OCI-LY1 (cell line): ENCODE measurements at regions not wholly inside any gene's neighbourhood (a gene's known extent, or its start where the extent isn't known, plus 50 kb on each side); places are given as distances from the start of the nearest gene placed in this dataset.

ENCODE experiments used
- CTCF ChIP-seq: fragments of 200-600 bp; sonication (generic), shearing (Covaris generic); IDR thresholded peaks from 2 replicates; pipeline ENCODE4 v1.5.1; 2017; ENCODE audit warnings: mild to moderate bottlenecking, antibody characterized with exemption, low read length, moderate library complexity, mixed read lengths
- EZH2 ChIP-seq: fragments of 200-600 bp; sonication (generic), shearing (Covaris generic); IDR thresholded peaks from 2 replicates; pipeline ENCODE4 v1.8.0; 2017; ENCODE audit warnings: borderline replicate concordance, mixed run types, mild to moderate bottlenecking, antibody characterized with exemption, low read length, moderate library complexity, mixed read lengths

DNA sequence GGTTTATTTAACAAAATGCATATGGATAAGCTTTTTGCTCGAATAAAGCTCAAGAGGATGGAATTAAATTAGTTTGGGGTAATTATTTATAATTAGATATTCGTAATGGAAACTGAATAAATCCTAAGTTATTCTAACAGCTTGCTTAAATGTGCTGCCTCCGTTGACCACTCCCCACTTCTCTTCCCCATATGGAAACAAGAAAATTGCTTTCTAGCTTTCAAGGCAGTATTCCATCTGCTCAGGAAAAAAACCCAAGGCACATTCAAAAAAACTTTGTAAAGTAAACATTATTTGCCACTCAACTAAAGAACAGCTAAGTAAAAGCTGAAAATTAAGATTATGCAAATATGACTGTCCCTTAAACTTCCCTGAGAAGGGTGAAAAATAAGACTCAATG lies 369.2 kb downstream of the HAO1 start:
- no peak for TF ChIP-seq CTCF
- TF ChIP-seq EZH2, result no peak
